GM21367 (cell line): ENCODE measurements at regions not wholly inside any gene's neighbourhood (a gene's known extent, or its start where the extent isn't known, plus 50 kb on each side); places are given as distances from the start of the nearest gene placed in this dataset.

Experiments used
- ATAC-seq: cut with Tn5 transposase; IDR thresholded peaks from one replicate; pipeline ENCODE4 v1.9.1; 2021; ENCODE audit not compliant: unreplicated experiment

DNA sequence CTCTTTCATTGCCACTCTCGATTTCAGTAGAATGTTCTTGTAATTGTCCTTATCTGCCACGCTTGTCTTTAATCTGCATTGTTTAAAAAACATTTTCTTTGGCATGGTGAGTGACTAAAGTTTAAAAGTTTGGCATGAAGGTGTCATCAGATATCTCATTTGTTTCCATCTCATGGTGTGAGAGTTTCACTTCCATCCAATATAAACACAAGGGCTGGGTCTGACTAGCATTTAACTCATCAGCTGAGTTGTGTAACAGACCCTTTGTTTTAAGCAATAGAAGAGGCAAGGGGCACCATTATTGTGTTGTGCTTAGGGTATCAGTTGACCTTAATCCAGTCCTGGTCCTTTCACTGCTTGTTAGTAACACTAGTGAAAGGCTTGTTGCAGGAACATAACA is 49.9 kb upstream of the IL12A start:
- no peak for ATAC-seq
